GM13977 (cell line): ENCODE measurements at regions not wholly inside any gene's neighbourhood (a gene's known extent, or its start where the extent isn't known, plus 50 kb on each side); places are given as distances from the start of the nearest gene placed in this dataset.

Experiments
- DNase-seq: peaks from one replicate; pipeline ENCODE4 v3.0.0; 2012; ENCODE audit warnings: low spot score
- CTCF ChIP-seq: IDR thresholded peaks from 2 replicates; pipeline ENCODE4 v1.5.1; 2012; ENCODE audit warnings: mild to moderate bottlenecking, control low read depth; ENCODE audit not compliant: insufficient read depth; ENCODE audit errors: extremely low read depth, missing control alignments
- in situ Hi-C: fragments of 300-500 bp; cut with MboI; formaldehyde crosslinking; loops from one replicate; pipeline ENCODE4 v1.12.0; 2022; ENCODE audit warnings: low sequenced_read_pairs, low pct_unique_long_range_greater_than_20kb, mixed read lengths, inconsistent platforms; ENCODE audit not compliant: unreplicated experiment

- DNase-seq = no peak
- in situ Hi-C loops = no loop called here
- TF ChIP-seq CTCF = no peak
Measured at GRCh38 chr14:44417809-44418208, 89.3 kb downstream of the FSCB start.

- in situ Hi-C loops = no loop called here
- TF ChIP-seq CTCF = no peak
- no peak for DNase-seq
Measured at GRCh38 chr14:44414646-44415045, 92.4 kb downstream of the FSCB start.

GRCh38 chr14:44412858-44413569 lies 94.1 kb downstream of the FSCB start:
- in situ Hi-C loops = no loop called here
- no peak for TF ChIP-seq CTCF
- DNase-seq = no peak

- in situ Hi-C loops = no loop called here
- no peak for DNase-seq
- TF ChIP-seq CTCF = no peak
Measured at GRCh38 chr14:44405011-44405486, 102.0 kb downstream of the FSCB start.

- no peak for TF ChIP-seq CTCF
- in situ Hi-C loops = no loop called here
- no peak for DNase-seq
Measured at GRCh38 chr14:44404599-44404998, 102.5 kb downstream of the FSCB start.

GRCh38 chr14:44404036-44404435 lies 103.0 kb downstream of the FSCB start:
- TF ChIP-seq CTCF = no peak
- in situ Hi-C loops = no loop called here
- DNase-seq = no peak
